Endothelial cell (in vitro differentiated cells): ENCODE measurements at regions not wholly inside any gene's neighbourhood (a gene's known extent, or its start where the extent isn't known, plus 50 kb on each side); places are given as distances from the start of the nearest gene placed in this dataset.

ENCODE experiments used
- DNase-seq: peaks from one replicate; pipeline ENCODE4 v3.0.0; 2021; ENCODE audit warnings: low spot score
- H3K27ac Mint-ChIP-seq: one replicate; pipeline ENCODE4 v1.8.0; 2021; ENCODE audit warnings: mixed read lengths, inconsistent platforms; ENCODE audit not compliant: unreplicated experiment
- H3K27me3 Mint-ChIP-seq: one replicate; pipeline ENCODE4 v1.8.0; 2021; ENCODE audit warnings: mild to moderate bottlenecking, moderate library complexity, mixed read lengths, inconsistent platforms; ENCODE audit not compliant: unreplicated experiment
- H3K36me3 Mint-ChIP-seq: one replicate; pipeline ENCODE4 v1.8.0; 2021; ENCODE audit warnings: mild to moderate bottlenecking, low read depth, mixed read lengths, inconsistent platforms; ENCODE audit not compliant: unreplicated experiment
- H3K4me1 Mint-ChIP-seq: one replicate; pipeline ENCODE4 v1.8.0; 2021; ENCODE audit warnings: mild to moderate bottlenecking, mixed read lengths, inconsistent platforms; ENCODE audit not compliant: unreplicated experiment
- H3K4me3 Mint-ChIP-seq: one replicate; pipeline ENCODE4 v1.8.0; 2021; ENCODE audit warnings: mild to moderate bottlenecking, mixed read lengths, inconsistent platforms; ENCODE audit not compliant: unreplicated experiment
- H3K9me3 Mint-ChIP-seq: one replicate; pipeline ENCODE4 v1.8.0; 2021; ENCODE audit warnings: mixed read lengths, inconsistent platforms; ENCODE audit not compliant: unreplicated experiment
- CTCF ChIP-seq: fragments of 200-600 bp; sonication (generic); IDR thresholded peaks from one replicate; pipeline ENCODE4 v1.5.0; 2021; ENCODE audit warnings: antibody characterized with exemption; ENCODE audit not compliant: unreplicated experiment

GRCh38 chr4:45701621-45702020 is 422.2 kb downstream of the GABRG1 start:
- H3K27me3 Mint-ChIP-seq = peaks cover 2% of the 10 kb centered on the region
- H3K36me3 Mint-ChIP-seq = no peaks in the 10 kb centered on the region
- peaks cover 4% of the 10 kb centered on the region for H3K9me3 Mint-ChIP-seq
- no peak overlapping the region for H3K4me3 Mint-ChIP-seq
- H3K4me1 Mint-ChIP-seq = no peaks in the 10 kb centered on the region
- H3K27ac Mint-ChIP-seq = no peak overlapping the region
- DNase-seq = no peak
- no peak for TF ChIP-seq CTCF

GRCh38 chr4:45693746-45694145 is 430.1 kb downstream of the GABRG1 start:
- DNase-seq = no peak
- H3K36me3 Mint-ChIP-seq = peaks cover 4% of the 10 kb centered on the region
- H3K4me3 Mint-ChIP-seq = no peak overlapping the region
- H3K27ac Mint-ChIP-seq = no peak overlapping the region
- H3K9me3 Mint-ChIP-seq = no peaks in the 10 kb centered on the region
- peaks cover 4% of the 10 kb centered on the region for H3K27me3 Mint-ChIP-seq
- TF ChIP-seq CTCF = no peak
- no peaks in the 10 kb centered on the region for H3K4me1 Mint-ChIP-seq

- Mint-ChIP-seq H3K9me3 (no peaks in the 10 kb centered on the region), H3K36me3 (peaks cover 4% of the 10 kb centered on the region)
- no peak for DNase-seq
Measured at GRCh38 chr4:45692131-45692735, 431.6 kb downstream of the GABRG1 start.

GRCh38 chr4:45688341-45688740 is 435.5 kb downstream of the GABRG1 start:
- Mint-ChIP-seq H3K4me3 (no peak overlapping the region), H3K27ac (no peak overlapping the region), H3K36me3 (peaks cover 4% of the 10 kb centered on the region), H3K9me3 (no peaks in the 10 kb centered on the region), H3K4me1 (no peaks in the 10 kb centered on the region), H3K27me3 (no peaks in the 10 kb centered on the region)
- no peak for TF ChIP-seq CTCF
- no peak for DNase-seq

More at GRCh38 chr4:45692131-45692735, 431.6 kb downstream of the GABRG1 start:
- H3K4me1 Mint-ChIP-seq = no peaks in the 10 kb centered on the region
- peaks cover 2% of the 10 kb centered on the region for H3K27me3 Mint-ChIP-seq
- no peak overlapping the region for H3K27ac Mint-ChIP-seq
- no peak for TF ChIP-seq CTCF
- no peak overlapping the region for H3K4me3 Mint-ChIP-seq

GRCh38 chr4:45679411-45679810 is 444.4 kb downstream of the GABRG1 start:
- H3K27ac Mint-ChIP-seq = no peak overlapping the region
- H3K4me1 Mint-ChIP-seq = no peaks in the 10 kb centered on the region
- peaks cover 7% of the 10 kb centered on the region for H3K9me3 Mint-ChIP-seq
- no peak for DNase-seq
- peaks cover 2% of the 10 kb centered on the region for H3K27me3 Mint-ChIP-seq
- H3K36me3 Mint-ChIP-seq = no peaks in the 10 kb centered on the region
- no peak for TF ChIP-seq CTCF
- H3K4me3 Mint-ChIP-seq = no peak overlapping the region
